IMR-90 (cell line): ENCODE measurements at regions not wholly inside any gene's neighbourhood (a gene's known extent, or its start where the extent isn't known, plus 50 kb on each side); places are given as distances from the start of the nearest gene placed in this dataset.

Experiments used
- ATAC-seq: fragments of 200-7000 bp; cut with Tn5 transposase; 2 replicates; pipeline ENCODE4 v1.9.1; 2020; ENCODE audit warnings: low read depth, mild to moderate bottlenecking, moderate library complexity
- BruUV-seq: library from RNA; stranded (reverse); fragments of 400-500 nt; replicated peaks from 2 replicates; lab custom pipeline; 2021; lab: Mats Ljungman, UMichigan
- CTCF ChIA-PET: fragments of 300-600 bp; formaldehyde crosslinking; extraction: SDS; loops from one replicate; lab custom pipeline; 2021; ENCODE audit warnings: antibody characterized with exemption; lab: Yijun Ruan, JAX
- POLR2A ChIA-PET: fragments of 300-600 bp; sonication (Branson Sonifier 250); formaldehyde crosslinking; loops from one replicate; lab custom pipeline; 2022; ENCODE audit warnings: antibody characterized with exemption; ENCODE audit not compliant: unreplicated experiment; lab: Charles Lee
- DNase-seq: peaks from one replicate; pipeline ENCODE4 v3.0.0; 2013
- H2AFZ ChIP-seq: replicated peaks from 2 replicates; pipeline ENCODE3; 2013; ENCODE audit warnings: low read length, mild to moderate bottlenecking; ENCODE audit not compliant: poor library complexity
- H2AK5ac ChIP-seq: 2 replicates; pipeline ENCODE4 v1.6.1; 2013; ENCODE audit warnings: low read depth, low read length, inconsistent platforms
- H2AK9ac ChIP-seq: replicated peaks from 2 replicates; pipeline ENCODE3; 2013; ENCODE audit warnings: mild to moderate bottlenecking, low read depth, low read length, moderate library complexity; ENCODE audit not compliant: poor library complexity
- H2BK120ac ChIP-seq: 2 replicates; pipeline ENCODE4 v1.6.1; 2013; ENCODE audit warnings: low read depth, low read length, inconsistent platforms
- H2BK15ac ChIP-seq: 3 replicates; pipeline ENCODE4 v1.6.1; 2013; ENCODE audit warnings: low read depth, low read length, inconsistent platforms
- H2BK20ac ChIP-seq: 2 replicates; pipeline ENCODE4 v1.6.1; 2013; ENCODE audit warnings: low read depth, mild to moderate bottlenecking, inconsistent platforms, low read length, moderate library complexity
- H2BK5ac ChIP-seq: 2 replicates; pipeline ENCODE4 v1.6.1; 2013; ENCODE audit warnings: mild to moderate bottlenecking, low read depth, low read length, inconsistent platforms; ENCODE audit not compliant: poor library complexity, severe bottlenecking
- H3K14ac ChIP-seq: replicated peaks from 2 replicates; pipeline ENCODE4 v1.6.1; 2013; ENCODE audit warnings: low read depth, low read length, inconsistent platforms
- H3K18ac ChIP-seq: 2 replicates; pipeline ENCODE4 v1.6.1; 2013; ENCODE audit warnings: low read depth, low read length, control low read depth
- H3K23ac ChIP-seq: 2 replicates; pipeline ENCODE4 v1.6.1; 2013; ENCODE audit warnings: low read depth, low read length, inconsistent platforms
- H3K27ac ChIP-seq: 2 replicates; pipeline ENCODE4 v1.5.1; 2013; ENCODE audit warnings: mild to moderate bottlenecking, control low read depth, low read length; ENCODE audit not compliant: insufficient read depth
- H3K27me3 ChIP-seq: 2 replicates; pipeline ENCODE4 v1.6.1; 2013; ENCODE audit warnings: low read length; ENCODE audit not compliant: control insufficient read depth, insufficient read depth
- H3K36me3 ChIP-seq: 2 replicates; pipeline ENCODE4 v1.6.1; 2013; ENCODE audit warnings: low read length, mixed read lengths; ENCODE audit not compliant: control insufficient read depth, insufficient read depth
- H3K4ac ChIP-seq: 2 replicates; pipeline ENCODE4 v1.6.1; 2013; ENCODE audit warnings: low read depth, low read length, inconsistent platforms
- H3K4me1 ChIP-seq: 2 replicates; pipeline ENCODE4 v1.6.1; 2013; ENCODE audit warnings: low read length, mixed read lengths; ENCODE audit not compliant: control insufficient read depth, insufficient read depth
- H3K4me2 ChIP-seq: 2 replicates; pipeline ENCODE4 v1.6.1; 2013; ENCODE audit warnings: low read depth, mild to moderate bottlenecking, control low read depth, low read length, moderate library complexity
- H3K4me3 ChIP-seq: 2 replicates; pipeline ENCODE4 v1.5.1; 2013; ENCODE audit warnings: low read depth, mild to moderate bottlenecking, control low read depth, low read length, moderate library complexity; ENCODE audit not compliant: insufficient read depth
- H3K56ac ChIP-seq: 2 replicates; pipeline ENCODE4 v1.6.1; 2013; ENCODE audit warnings: low read length, inconsistent platforms; ENCODE audit not compliant: insufficient read depth; ENCODE audit errors: extremely low read depth
- H3K79me1 ChIP-seq, 2 experiments: 2 replicates each; pipeline ENCODE4 v1.6.1; 2013; ENCODE audit warnings: low read length in 2 of 2, inconsistent platforms in 1 of 2, low read depth in 1 of 2
- H3K9ac ChIP-seq: 2 replicates; pipeline ENCODE4 v1.6.1; 2013; ENCODE audit warnings: low read depth, low read length, control low read depth
- H3K9me1 ChIP-seq: 2 replicates; pipeline ENCODE4 v1.6.1; 2013; ENCODE audit warnings: low read length, inconsistent platforms; ENCODE audit not compliant: insufficient read depth
- H3K9me3 ChIP-seq: 2 replicates; pipeline ENCODE4 v1.6.1; 2013; ENCODE audit warnings: low read length; ENCODE audit not compliant: control insufficient read depth, insufficient read depth
- H4K20me1 ChIP-seq: 2 replicates; pipeline ENCODE4 v1.6.1; 2013; ENCODE audit warnings: low read length, inconsistent platforms; ENCODE audit not compliant: insufficient read depth
- H4K5ac ChIP-seq: 2 replicates; pipeline ENCODE4 v1.6.1; 2013; ENCODE audit warnings: mild to moderate bottlenecking, low read depth, low read length, control low read depth
- H4K8ac ChIP-seq, 2 experiments: 2 replicates each; pipeline ENCODE4 v1.6.1; 2013; ENCODE audit warnings: low read depth in 2 of 2, low read length in 2 of 2, control low read depth in 1 of 2, inconsistent platforms in 1 of 2
- H4K91ac ChIP-seq: 2 replicates; pipeline ENCODE4 v1.6.1; 2013; ENCODE audit warnings: low read depth, low read length, inconsistent platforms; ENCODE audit not compliant: insufficient read depth
- CEBPB ChIP-seq: IDR thresholded peaks from 2 replicates; pipeline ENCODE4 v1.6.1; 2012; ENCODE audit warnings: low read depth, low read length, improper control_type of control experiment
- CHD1 ChIP-seq: IDR thresholded peaks from 2 replicates; pipeline ENCODE4 v1.6.1; 2012; ENCODE audit warnings: low read depth, low read length, improper control_type of control experiment
- ELK1 ChIP-seq: fragments of 150-350 bp; IDR thresholded peaks from 2 replicates; pipeline ENCODE4 v1.6.1; 2016; ENCODE audit warnings: low read depth, mild to moderate bottlenecking, low read length, moderate library complexity, borderline replicate concordance
- FOS ChIP-seq: fragments of 150-350 bp; IDR thresholded peaks from 2 replicates; pipeline ENCODE4 v1.6.1; 2016; ENCODE audit warnings: low read depth, low read length
- MAFK ChIP-seq: IDR thresholded peaks from 2 replicates; pipeline ENCODE4 v1.6.1; 2012; ENCODE audit warnings: low read depth, low read length, improper control_type of control experiment
- MAZ ChIP-seq: IDR thresholded peaks from 2 replicates; pipeline ENCODE4 v1.6.1; 2012; ENCODE audit warnings: low read depth, mild to moderate bottlenecking, low read length, improper control_type of control experiment, moderate library complexity, borderline replicate concordance
- NFE2L2 ChIP-seq: fragments of 150-350 bp; IDR thresholded peaks from 2 replicates; pipeline ENCODE4 v1.6.1; 2016; ENCODE audit warnings: low read depth, mild to moderate bottlenecking, low read length
- POLR2A ChIP-seq: IDR thresholded peaks from 2 replicates; pipeline ENCODE4 v1.6.1; 2012; ENCODE audit warnings: mild to moderate bottlenecking, low read depth, low read length
- RCOR1 ChIP-seq: IDR thresholded peaks from 2 replicates; pipeline ENCODE4 v1.6.1; 2012; ENCODE audit warnings: mild to moderate bottlenecking, low read length, improper control_type of control experiment; ENCODE audit not compliant: insufficient replicate concordance
- RFX5 ChIP-seq: IDR thresholded peaks from 2 replicates; pipeline ENCODE4 v1.8.0; 2012; ENCODE audit warnings: low read depth, mild to moderate bottlenecking, low read length, moderate library complexity
- SMC3 ChIP-seq: fragments of 150-350 bp; IDR thresholded peaks from 2 replicates; pipeline ENCODE4 v1.6.1; 2016; ENCODE audit warnings: low read depth, mild to moderate bottlenecking, antibody characterized with exemption, low read length, moderate library complexity
- WGBS, 2 experiments: methylation state at CpG; one replicate each; pipeline versions ENCODE4 v1.1.5 to v1.1.7; 2013; ENCODE audit warnings: missing lambda C conversion rate in 2 of 2; ENCODE audit not compliant: insufficient read length in 1 of 2; ENCODE audit errors: extremely low coverage in 2 of 2; 5-methylcytosine and 5-hydroxymethylcytosine counted together
- dilution Hi-C: fragments of 300-500 bp; cut with HindIII; formaldehyde crosslinking; loops from one replicate; pipeline ENCODE4 v1.14.3; 2018; ENCODE audit warnings: low sequenced_read_pairs; ENCODE audit not compliant: unreplicated experiment
- in situ Hi-C: fragments of 300-500 bp; cut with MboI; formaldehyde crosslinking; loops from 3 replicates; pipeline ENCODE4 v1.14.3; 2019; ENCODE audit warnings: low sequenced_read_pairs, inconsistent platforms, mixed read lengths
- intact Hi-C: fragments of 100-400 bp; cut with micrococcal nuclease; formaldehyde crosslinking; loops from 2 replicates; pipeline ENCODE4 v1.10.0; 2022
- TF ChIP-seq, protein P1 (sequence below): fragments of 150-350 bp; IDR thresholded peaks from 2 replicates; pipeline ENCODE4 v1.6.1; 2017; ENCODE audit warnings: mild to moderate bottlenecking, antibody characterized with exemption, low read length, low read depth

DNA sequence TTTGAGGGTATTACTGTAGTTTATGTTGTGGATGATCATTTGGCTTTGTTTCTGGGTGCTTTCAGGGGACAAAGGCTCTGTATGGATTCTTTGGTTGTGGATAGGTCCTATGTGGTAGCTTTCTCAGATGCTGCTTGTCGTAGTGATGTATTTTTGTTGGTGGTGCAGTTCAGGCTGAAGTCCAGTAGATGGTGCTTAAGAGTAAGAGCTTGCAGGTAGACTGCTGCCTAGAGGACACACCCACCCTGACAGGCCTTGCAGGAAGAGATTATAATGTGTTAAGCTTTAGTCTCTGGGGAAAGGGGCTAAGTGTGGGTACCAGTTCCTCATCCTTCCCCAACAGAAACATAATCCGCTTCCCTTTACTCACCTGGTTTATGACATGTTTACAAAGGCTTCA lies 62.6 kb upstream of the ADGRB3 start:
- Histone ChIP-seq H4K5ac (no peak overlapping the region), H3K4me2 (no peak overlapping the region), H3K79me1 (no peaks in the 10 kb centered on the region), H4K8ac (no peak overlapping the region), H3K27me3 (no peaks in the 10 kb centered on the region), H2AK9ac (no peak overlapping the region), H3K9me3 (peaks cover 5% of the 10 kb centered on the region), H3K18ac (no peak overlapping the region), H3K36me3 (no peaks in the 10 kb centered on the region), H2BK15ac (no peak overlapping the region), H3K14ac (no peak overlapping the region), H3K56ac (no peak overlapping the region), H4K91ac (no peak overlapping the region), H3K9ac (no peak overlapping the region), H2AK5ac (no peak overlapping the region), H3K4ac (no peak overlapping the region), H3K4me3 (no peak overlapping the region), H3K23ac (no peak overlapping the region), H2BK120ac (no peak overlapping the region), H2BK20ac (no peak overlapping the region), H3K27ac (no peak overlapping the region), H2BK5ac (no peak overlapping the region), H2AFZ (no peak overlapping the region), H4K20me1 (no peaks in the 10 kb centered on the region), H3K4me1 (no peaks in the 10 kb centered on the region), H3K9me1 (no peaks in the 10 kb centered on the region)
- WGBS, 2 experiments: no CpG with 5 or more reads among the region's 2 CpGs
- TF ChIP-seq, protein P1, sequence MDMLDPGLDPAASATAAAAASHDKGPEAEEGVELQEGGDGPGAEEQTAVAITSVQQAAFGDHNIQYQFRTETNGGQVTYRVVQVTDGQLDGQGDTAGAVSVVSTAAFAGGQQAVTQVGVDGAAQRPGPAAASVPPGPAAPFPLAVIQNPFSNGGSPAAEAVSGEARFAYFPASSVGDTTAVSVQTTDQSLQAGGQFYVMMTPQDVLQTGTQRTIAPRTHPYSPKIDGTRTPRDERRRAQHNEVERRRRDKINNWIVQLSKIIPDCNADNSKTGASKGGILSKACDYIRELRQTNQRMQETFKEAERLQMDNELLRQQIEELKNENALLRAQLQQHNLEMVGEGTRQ: no peak
- TF ChIP-seq MAFK (no peak), ELK1 (no peak), MAZ (no peak), CHD1 (no peak), NFE2L2 (no peak), FOS (no peak), RCOR1 (no peak), CEBPB (no peak), POLR2A (no peak), RFX5 (no peak), SMC3 (no peak)
- intact Hi-C loops: no loop called here
- in situ Hi-C loops: no loop called here
- dilution Hi-C loops: no loop called here
- ChIA-PET CTCF (no interaction called here), POLR2A (no interaction called here)
- DNase-seq (no peak), ATAC-seq (no peak)
- BruUV-seq: no TSS peak
